Activated CD4-positive, alpha-beta T cell treated with anti-CD3 and anti-CD28 coated beads, Interleukin-2, amount 10 ng/mL, durations not matched to agents 7 days and 5 days (primary cell): ENCODE measurements at regions not wholly inside any gene's neighbourhood (a gene's known extent, or its start where the extent isn't known, plus 50 kb on each side); places are given as distances from the start of the nearest gene placed in this dataset.

Source experiments
- CTCF ChIA-PET: fragments of 350-600 bp; sonication (Branson Sonifier 250); formaldehyde crosslinking; loops from one replicate; lab custom pipeline; 2021; ENCODE audit warnings: antibody characterized with exemption; lab: Charles Lee
- POLR2A ChIA-PET: fragments of 350-600 bp; sonication (Branson Sonifier 250); formaldehyde crosslinking; loops from one replicate; lab custom pipeline; 2021; ENCODE audit warnings: antibody characterized with exemption; lab: Charles Lee
- DNase-seq: peaks from one replicate; pipeline ENCODE4 v3.0.0-alpha.2; 2020
- H3K27ac Mint-ChIP-seq: one replicate; pipeline ENCODE4 v1.8.0; 2021; ENCODE audit warnings: mild to moderate bottlenecking, moderate library complexity, mixed read lengths
- H3K27me3 Mint-ChIP-seq: one replicate; pipeline ENCODE4 v1.8.0; 2021; ENCODE audit warnings: mixed read lengths
- H3K36me3 Mint-ChIP-seq: one replicate; pipeline ENCODE4 v1.8.0; 2021; ENCODE audit warnings: low read depth, mixed read lengths
- H3K4me1 Mint-ChIP-seq: one replicate; pipeline ENCODE4 v1.8.0; 2021; ENCODE audit warnings: mixed read lengths
- H3K4me3 Mint-ChIP-seq: one replicate; pipeline ENCODE4 v1.8.0; 2021; ENCODE audit warnings: mild to moderate bottlenecking, moderate library complexity, mixed read lengths
- H3K9me3 Mint-ChIP-seq: one replicate; pipeline ENCODE4 v1.8.0; 2021; ENCODE audit warnings: mixed read lengths

GRCh38 chr1:83790446-83790845 lies 208.5 kb downstream of the TTLL7 start:
- Mint-ChIP-seq H3K36me3 (no peaks in the 10 kb centered on the region), H3K27me3 (no peaks in the 10 kb centered on the region), H3K4me3 (no peak overlapping the region), H3K9me3 (no peaks in the 10 kb centered on the region), H3K27ac (no peak overlapping the region), H3K4me1 (no peaks in the 10 kb centered on the region)
- DNase-seq, result no peak
- ChIA-PET POLR2A (no interaction called here), CTCF (no interaction called here)

- Mint-ChIP-seq H3K36me3 (no peaks in the 10 kb centered on the region), H3K4me3 (no peak overlapping the region)
- CTCF ChIA-PET, result no interaction called here
These were observed 211.5 kb downstream of the TTLL7 start for GRCh38 chr1:83787246-83787998.

DNA sequence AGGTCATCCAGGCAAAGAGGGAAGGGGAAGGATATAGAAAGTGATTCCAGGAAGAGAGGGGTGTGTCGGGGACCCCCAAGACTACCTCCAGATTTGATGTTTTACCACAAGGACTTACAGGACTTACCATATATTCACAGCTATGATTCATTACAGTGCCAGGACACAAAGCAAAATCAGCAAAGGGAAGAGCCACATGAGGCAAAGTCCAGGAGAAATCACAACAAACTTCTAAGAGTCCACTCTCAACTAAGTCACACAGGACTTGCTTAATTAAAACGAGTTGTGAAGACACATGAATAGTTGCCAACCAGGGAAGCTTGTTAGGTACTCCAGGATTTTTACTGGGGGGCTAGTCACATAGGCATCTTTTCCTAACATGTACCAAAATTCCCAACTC lies 217.3 kb downstream of the TTLL7 start:
- Mint-ChIP-seq H3K9me3 (peaks cover 2% of the 10 kb centered on the region), H3K27me3 (no peaks in the 10 kb centered on the region), H3K4me1 (no peaks in the 10 kb centered on the region), H3K36me3 (no peaks in the 10 kb centered on the region), H3K4me3 (no peak overlapping the region), H3K27ac (no peak overlapping the region)
- no peak for DNase-seq
- ChIA-PET POLR2A (no interaction called here), CTCF (interaction anchor here (0.8 kb wide), 1 partner anchor 13 kb away, joined by 3 read pairs; no protein-coding TSS in a partner anchor)

More at GRCh38 chr1:83787246-83787998, 211.5 kb downstream of the TTLL7 start:
- H3K27me3 Mint-ChIP-seq, result no peaks in the 10 kb centered on the region
- POLR2A ChIA-PET, result no interaction called here
- peaks cover 2% of the 10 kb centered on the region for H3K9me3 Mint-ChIP-seq
- H3K27ac Mint-ChIP-seq, result no peak overlapping the region
- DNase-seq, result no peak
- no peaks in the 10 kb centered on the region for H3K4me1 Mint-ChIP-seq

GRCh38 chr1:83779565-83779964 lies 219.4 kb downstream of the TTLL7 start:
- H3K9me3 Mint-ChIP-seq, result no peaks in the 10 kb centered on the region
- CTCF ChIA-PET, result no interaction called here
- H3K4me3 Mint-ChIP-seq, result no peak overlapping the region
- no peaks in the 10 kb centered on the region for H3K27me3 Mint-ChIP-seq
- H3K27ac Mint-ChIP-seq, result no peak overlapping the region
- no peaks in the 10 kb centered on the region for H3K4me1 Mint-ChIP-seq
- POLR2A ChIA-PET, result no interaction called here
- no peak for DNase-seq
- no peaks in the 10 kb centered on the region for H3K36me3 Mint-ChIP-seq

DNA sequence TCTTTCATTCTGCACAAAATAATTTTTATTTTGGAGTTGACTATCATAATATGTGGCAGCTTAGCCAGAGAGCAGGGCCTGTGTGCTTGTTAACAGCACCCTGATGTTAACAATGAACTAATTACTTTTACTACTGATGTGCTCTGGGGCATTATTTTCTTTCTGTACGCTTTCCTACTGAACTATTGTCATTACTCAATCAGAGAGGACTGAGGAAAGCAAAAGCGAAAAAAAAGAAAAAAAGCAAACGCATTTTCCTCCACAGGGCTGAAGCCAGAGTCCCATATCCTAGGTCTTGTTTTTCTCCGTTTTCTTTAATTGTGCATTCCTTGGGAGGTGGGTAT lies 221.2 kb downstream of the TTLL7 start:
- H3K27ac Mint-ChIP-seq, result no peak overlapping the region
- no peaks in the 10 kb centered on the region for H3K36me3 Mint-ChIP-seq
- no peaks in the 10 kb centered on the region for H3K27me3 Mint-ChIP-seq
- no peaks in the 10 kb centered on the region for H3K9me3 Mint-ChIP-seq
- DNase-seq, result no peak
- no peaks in the 10 kb centered on the region for H3K4me1 Mint-ChIP-seq
- CTCF ChIA-PET, result no interaction called here
- POLR2A ChIA-PET, result no interaction called here
- no peak overlapping the region for H3K4me3 Mint-ChIP-seq

- no peak for DNase-seq
- H3K4me1 Mint-ChIP-seq, result no peaks in the 10 kb centered on the region
- no peak overlapping the region for H3K4me3 Mint-ChIP-seq
- no peaks in the 10 kb centered on the region for H3K27me3 Mint-ChIP-seq
- CTCF ChIA-PET, result interaction anchor here (0.6 kb wide), 1 partner anchor 755 kb away, joined by 3 read pairs; no protein-coding TSS in a partner anchor
- H3K9me3 Mint-ChIP-seq, result no peaks in the 10 kb centered on the region
- POLR2A ChIA-PET, result no interaction called here
- H3K36me3 Mint-ChIP-seq, result no peaks in the 10 kb centered on the region
- H3K27ac Mint-ChIP-seq, result no peak overlapping the region
These were observed 221.8 kb downstream of the TTLL7 start for GRCh38 chr1:83776913-83777757.

- Mint-ChIP-seq H3K9me3 (no peaks in the 10 kb centered on the region), H3K27ac (no peak overlapping the region), H3K4me3 (no peak overlapping the region), H3K27me3 (no peaks in the 10 kb centered on the region), H3K4me1 (no peaks in the 10 kb centered on the region), H3K36me3 (no peaks in the 10 kb centered on the region)
- no peak for DNase-seq
- ChIA-PET CTCF (interaction anchor here (0.6 kb wide), 1 partner anchor 756 kb away, joined by 3 read pairs; no protein-coding TSS in a partner anchor), POLR2A (no interaction called here)
These were observed 222.8 kb downstream of the TTLL7 start for GRCh38 chr1:83775977-83776603.

DNA sequence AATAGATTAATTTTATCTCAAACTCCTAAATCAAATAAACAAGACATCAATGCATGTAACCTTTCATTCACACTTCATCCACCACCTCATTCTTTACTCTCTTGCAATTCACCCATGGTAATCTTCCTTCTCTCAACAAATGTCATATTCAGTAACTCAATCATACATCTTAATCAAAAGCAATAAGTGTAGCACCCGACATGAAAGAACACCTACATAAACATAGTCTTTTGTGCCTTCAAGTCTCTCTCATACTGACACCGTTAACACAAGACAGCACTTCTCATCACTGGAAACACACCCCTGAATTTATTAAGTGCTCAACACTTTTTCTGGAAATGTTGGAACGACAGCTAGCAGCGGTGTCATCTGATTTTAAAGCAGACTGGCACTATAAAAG lies 225.9 kb downstream of the TTLL7 start:
- no peaks in the 10 kb centered on the region for H3K9me3 Mint-ChIP-seq
- H3K36me3 Mint-ChIP-seq, result no peaks in the 10 kb centered on the region
- no peak for DNase-seq
- POLR2A ChIA-PET, result no interaction called here
- H3K27ac Mint-ChIP-seq, result no peak overlapping the region
- CTCF ChIA-PET, result interaction anchor here (0.6 kb wide), 1 partner anchor 57 kb away, joined by 3 read pairs; no protein-coding TSS in a partner anchor
- H3K4me3 Mint-ChIP-seq, result no peak overlapping the region
- no peaks in the 10 kb centered on the region for H3K27me3 Mint-ChIP-seq
- H3K4me1 Mint-ChIP-seq, result peaks cover 2% of the 10 kb centered on the region

DNA sequence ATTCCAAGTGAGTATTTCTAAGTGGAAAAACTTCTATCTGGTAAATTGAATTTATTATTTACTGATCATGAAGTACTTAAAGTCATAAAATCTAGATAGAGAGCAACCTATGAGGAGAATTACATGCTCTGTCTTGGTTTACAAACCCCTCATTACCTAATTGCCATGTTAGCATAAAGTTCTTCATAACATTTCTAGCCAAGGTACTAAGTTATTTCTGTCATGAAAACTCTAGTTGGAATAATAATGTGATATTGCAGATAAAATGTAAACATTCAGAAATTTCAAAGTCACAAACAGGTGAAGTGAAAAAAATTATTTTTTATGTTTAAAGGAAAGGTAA lies 228.6 kb downstream of the TTLL7 start:
- ChIA-PET CTCF (no interaction called here), POLR2A (no interaction called here)
- H3K4me3 Mint-ChIP-seq, result no peak overlapping the region
- no peaks in the 10 kb centered on the region for H3K36me3 Mint-ChIP-seq
- no peaks in the 10 kb centered on the region for H3K27me3 Mint-ChIP-seq
- H3K27ac Mint-ChIP-seq, result no peak overlapping the region
- no peaks in the 10 kb centered on the region for H3K9me3 Mint-ChIP-seq
- peaks cover 2% of the 10 kb centered on the region for H3K4me1 Mint-ChIP-seq
- no peak for DNase-seq

GRCh38 chr1:83769594-83770318 lies 229.2 kb downstream of the TTLL7 start:
- no peak for DNase-seq
- peaks cover 2% of the 10 kb centered on the region for H3K4me1 Mint-ChIP-seq
- no peak overlapping the region for H3K27ac Mint-ChIP-seq
- ChIA-PET CTCF (interaction anchor here (0.8 kb wide), 1 partner anchor 27 kb away, joined by 4 read pairs; no protein-coding TSS in a partner anchor), POLR2A (no interaction called here)
- no peaks in the 10 kb centered on the region for H3K27me3 Mint-ChIP-seq
- no peaks in the 10 kb centered on the region for H3K9me3 Mint-ChIP-seq
- no peak overlapping the region for H3K4me3 Mint-ChIP-seq
- H3K36me3 Mint-ChIP-seq, result no peaks in the 10 kb centered on the region

DNA sequence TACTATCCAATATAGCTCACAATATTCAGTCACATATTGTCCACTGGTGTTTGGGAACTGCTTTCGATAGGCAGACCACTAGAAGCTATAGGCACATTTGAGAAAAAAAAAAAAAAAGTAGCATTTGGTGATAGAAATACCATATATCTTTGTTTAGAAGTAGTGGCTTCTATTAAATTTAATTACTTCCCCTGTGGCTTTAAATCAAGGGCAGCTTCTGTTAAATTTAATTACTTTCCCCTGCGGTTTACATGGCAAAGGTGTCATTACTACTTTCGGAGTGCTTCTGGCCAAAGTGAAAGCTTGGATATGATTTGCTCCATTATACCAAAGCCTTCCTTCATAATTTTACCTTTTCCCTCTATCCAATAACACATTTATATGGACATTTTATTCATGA lies 229.9 kb downstream of the TTLL7 start:
- ChIA-PET POLR2A (no interaction called here), CTCF (interaction anchor here (0.8 to 0.9 kb wide), 2 partner anchors 12 to 27 kb away, joined by 3 to 4 read pairs; no protein-coding TSS in a partner anchor)
- Mint-ChIP-seq H3K4me3 (no peak overlapping the region), H3K27me3 (no peaks in the 10 kb centered on the region), H3K27ac (no peak overlapping the region), H3K36me3 (no peaks in the 10 kb centered on the region), H3K9me3 (no peaks in the 10 kb centered on the region), H3K4me1 (peaks cover 2% of the 10 kb centered on the region)
- DNase-seq, result no peak

DNA sequence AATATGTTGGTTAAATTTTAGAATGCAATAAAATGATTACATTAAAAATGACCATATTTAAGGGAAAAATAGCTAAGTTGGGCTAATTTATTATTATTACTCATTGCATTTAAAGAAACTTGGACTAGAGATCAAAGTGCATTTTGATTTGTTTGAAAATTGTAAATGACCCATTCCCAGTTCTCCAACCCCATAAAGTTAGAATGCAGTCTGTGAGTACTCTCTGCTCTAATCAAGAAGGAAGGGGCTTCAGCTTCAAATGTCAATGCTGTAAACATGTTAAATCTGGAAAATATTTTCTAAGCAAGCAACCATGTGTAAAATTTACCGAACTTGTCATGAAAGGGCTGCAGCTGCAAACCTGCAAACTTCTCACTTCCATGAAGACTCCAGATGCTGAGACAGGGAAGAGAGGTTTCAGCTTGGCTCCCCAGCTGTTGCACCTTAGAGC lies 232.7 kb downstream of the TTLL7 start:
- Mint-ChIP-seq H3K27ac (no peak overlapping the region), H3K36me3 (no peaks in the 10 kb centered on the region), H3K9me3 (no peaks in the 10 kb centered on the region), H3K27me3 (no peaks in the 10 kb centered on the region), H3K4me1 (peaks cover 2% of the 10 kb centered on the region), H3K4me3 (no peak overlapping the region)
- DNase-seq, result no peak
- CTCF ChIA-PET, result no interaction called here
- POLR2A ChIA-PET, result no interaction called here
